Activated CD4-positive, alpha-beta T cell treated with anti-CD3 and anti-CD28 coated beads for 36 hours (primary cell): ENCODE measurements at regions not wholly inside any gene's neighbourhood (a gene's known extent, or its start where the extent isn't known, plus 50 kb on each side); places are given as distances from the start of the nearest gene placed in this dataset.

Source experiments
- ATAC-seq: fragments of 200-7000 bp; cut with Tn5 transposase; one replicate; pipeline ENCODE4 v1.10.0; 2021; ENCODE audit warnings: mild to moderate bottlenecking, moderate library complexity
- CTCF ChIA-PET: fragments of 350-600 bp; sonication (Branson Sonifier 250); formaldehyde crosslinking; loops from one replicate; lab custom pipeline; 2021; ENCODE audit warnings: antibody characterized with exemption; lab: Charles Lee
- POLR2A ChIA-PET: fragments of 350-600 bp; sonication (Branson Sonifier 250); formaldehyde crosslinking; loops from one replicate; lab custom pipeline; 2021; ENCODE audit warnings: antibody characterized with exemption, inconsistent platforms; lab: Charles Lee
- DNase-seq: peaks from one replicate; pipeline ENCODE4 v3.0.0-alpha.2; 2020
- H3K27ac Mint-ChIP-seq: one replicate; pipeline ENCODE4 v1.8.0; 2021; ENCODE audit warnings: mixed read lengths
- H3K27me3 Mint-ChIP-seq: one replicate; pipeline ENCODE4 v1.8.0; 2021; ENCODE audit warnings: mixed read lengths
- H3K36me3 Mint-ChIP-seq: one replicate; pipeline ENCODE4 v1.8.0; 2021; ENCODE audit warnings: low read depth, mixed read lengths
- H3K4me1 Mint-ChIP-seq: one replicate; pipeline ENCODE4 v1.8.0; 2021; ENCODE audit warnings: mixed read lengths
- H3K4me3 Mint-ChIP-seq: one replicate; pipeline ENCODE4 v1.8.0; 2021; ENCODE audit warnings: mild to moderate bottlenecking, moderate library complexity, mixed read lengths
- H3K9me3 Mint-ChIP-seq: one replicate; pipeline ENCODE4 v1.8.0; 2021; ENCODE audit warnings: low read depth, mixed read lengths
- intact Hi-C, 2 experiments: fragments of 100-400 bp; cut with DNase I in 1 of 2; cut with micrococcal nuclease in 1 of 2; formaldehyde crosslinking; loops; one replicate each; pipeline versions ENCODE4 v1.14.2 to v1.15.1; 2022 to 2024; cut with DNase I, micrococcal nuclease

- no peak overlapping the region for H3K27ac Mint-ChIP-seq
- H3K36me3 Mint-ChIP-seq = no peaks in the 10 kb centered on the region
- CTCF ChIA-PET = no interaction called here
- peaks cover 9% of the 10 kb centered on the region for H3K27me3 Mint-ChIP-seq
- no peaks in the 10 kb centered on the region for H3K4me1 Mint-ChIP-seq
- ATAC-seq (no peak), DNase-seq (no peak)
- H3K4me3 Mint-ChIP-seq = no peak overlapping the region
- intact Hi-C loops = no loop called here
- POLR2A ChIA-PET = no interaction called here
- H3K9me3 Mint-ChIP-seq = no peaks in the 10 kb centered on the region
Measured at GRCh38 chr10:111522141-111522540, 445.3 kb downstream of the ADRA2A start.

- Mint-ChIP-seq H3K27ac (no peak overlapping the region), H3K4me3 (no peak overlapping the region), H3K36me3 (no peaks in the 10 kb centered on the region), H3K9me3 (no peaks in the 10 kb centered on the region), H3K27me3 (peaks cover 9% of the 10 kb centered on the region), H3K4me1 (no peaks in the 10 kb centered on the region)
- intact Hi-C loops = no loop called here
- ATAC-seq (no peak), DNase-seq (no peak)
- POLR2A ChIA-PET = interaction anchor here (0.6 kb wide), 1 partner anchor 82 kb away, joined by 6 read pairs; no protein-coding TSS in a partner anchor
- CTCF ChIA-PET = interaction anchor here (0.8 kb wide), 1 partner anchor 39 kb away, joined by 4 read pairs; no protein-coding TSS in a partner anchor
Measured at GRCh38 chr10:111522551-111522950, 445.7 kb downstream of the ADRA2A start.

GRCh38 chr10:111523016-111523415, 446.2 kb downstream of the ADRA2A start:
- POLR2A ChIA-PET = interaction anchor here (0.6 kb wide), 1 partner anchor 81 kb away, joined by 6 read pairs; no protein-coding TSS in a partner anchor
- Mint-ChIP-seq H3K4me3 (no peak overlapping the region), H3K27ac (no peak overlapping the region), H3K4me1 (no peaks in the 10 kb centered on the region), H3K9me3 (no peaks in the 10 kb centered on the region), H3K36me3 (no peaks in the 10 kb centered on the region), H3K27me3 (peaks cover 9% of the 10 kb centered on the region)
- CTCF ChIA-PET = interaction anchor here (0.8 kb wide), 1 partner anchor 40 kb away, joined by 4 read pairs; no protein-coding TSS in a partner anchor
- DNase-seq (no peak), ATAC-seq (no peak)
- intact Hi-C loops = no loop called here

GRCh38 chr10:111524134-111524533, 447.3 kb downstream of the ADRA2A start:
- H3K27me3 Mint-ChIP-seq = peaks cover 4% of the 10 kb centered on the region
- no peaks in the 10 kb centered on the region for H3K4me1 Mint-ChIP-seq
- H3K9me3 Mint-ChIP-seq = no peaks in the 10 kb centered on the region
- no peak overlapping the region for H3K4me3 Mint-ChIP-seq
- no peak for DNase-seq
- POLR2A ChIA-PET = no interaction called here
- no peaks in the 10 kb centered on the region for H3K36me3 Mint-ChIP-seq
- CTCF ChIA-PET = no interaction called here
- no peak overlapping the region for H3K27ac Mint-ChIP-seq
- no peak for ATAC-seq
- intact Hi-C loops = no loop called here

- POLR2A ChIA-PET = no interaction called here
- DNase-seq (no peak), ATAC-seq (no peak)
- Mint-ChIP-seq H3K27ac (no peak overlapping the region), H3K27me3 (peaks cover 4% of the 10 kb centered on the region), H3K9me3 (no peaks in the 10 kb centered on the region), H3K4me3 (no peak overlapping the region), H3K36me3 (no peaks in the 10 kb centered on the region), H3K4me1 (no peaks in the 10 kb centered on the region)
- intact Hi-C loops = no loop called here
- CTCF ChIA-PET = interaction anchor here (0.6 kb wide), 1 partner anchor 838 kb away, joined by 3 read pairs; no protein-coding TSS in a partner anchor
Measured at GRCh38 chr10:111525696-111526095, 448.9 kb downstream of the ADRA2A start.

- Mint-ChIP-seq H3K9me3 (peaks cover 4% of the 10 kb centered on the region), H3K4me3 (no peak overlapping the region), H3K27ac (no peak overlapping the region), H3K27me3 (peaks cover 9% of the 10 kb centered on the region), H3K4me1 (no peaks in the 10 kb centered on the region), H3K36me3 (no peaks in the 10 kb centered on the region)
- DNase-seq = no peak
- POLR2A ChIA-PET = no interaction called here
- CTCF ChIA-PET = interaction anchor here (0.5 kb wide), 1 partner anchor 195 kb away, joined by 3 read pairs; no protein-coding TSS in a partner anchor
- ATAC-seq = no peak
- intact Hi-C loops = no loop called here
Measured at GRCh38 chr10:111531690-111532089, 454.9 kb downstream of the ADRA2A start.

- peaks cover 7% of the 10 kb centered on the region for H3K27me3 Mint-ChIP-seq
- DNase-seq (no peak), ATAC-seq (no peak)
- ChIA-PET CTCF (no interaction called here), POLR2A (no interaction called here)
- H3K36me3 Mint-ChIP-seq = no peaks in the 10 kb centered on the region
- H3K27ac Mint-ChIP-seq = no peak overlapping the region
- peaks cover 4% of the 10 kb centered on the region for H3K9me3 Mint-ChIP-seq
- H3K4me3 Mint-ChIP-seq = no peak overlapping the region
- intact Hi-C loops = no loop called here
- H3K4me1 Mint-ChIP-seq = no peaks in the 10 kb centered on the region
Measured at GRCh38 chr10:111532139-111532538, 455.3 kb downstream of the ADRA2A start.

GRCh38 chr10:111539246-111539645, 462.4 kb downstream of the ADRA2A start:
- Mint-ChIP-seq H3K27me3 (peaks cover 10% of the 10 kb centered on the region), H3K9me3 (no peaks in the 10 kb centered on the region), H3K27ac (no peak overlapping the region), H3K4me1 (no peaks in the 10 kb centered on the region), H3K36me3 (no peaks in the 10 kb centered on the region), H3K4me3 (no peak overlapping the region)
- ATAC-seq (no peak), DNase-seq (no peak)
- ChIA-PET POLR2A (no interaction called here), CTCF (interaction anchor here (0.7 kb wide), 1 partner anchor 757 kb away, joined by 3 read pairs; no protein-coding TSS in a partner anchor)
- intact Hi-C loops = no loop called here

- Mint-ChIP-seq H3K27ac (no peak overlapping the region), H3K4me3 (no peak overlapping the region), H3K4me1 (no peaks in the 10 kb centered on the region), H3K9me3 (no peaks in the 10 kb centered on the region), H3K27me3 (no peaks in the 10 kb centered on the region), H3K36me3 (no peaks in the 10 kb centered on the region)
- intact Hi-C loops = no loop called here
- DNase-seq (no peak), ATAC-seq (no peak)
- ChIA-PET POLR2A (no interaction called here), CTCF (no interaction called here)
Measured at GRCh38 chr10:111543854-111544253, 467.0 kb downstream of the ADRA2A start.

GRCh38 chr10:111545861-111546605, 469.2 kb downstream of the ADRA2A start:
- no peaks in the 10 kb centered on the region for H3K27me3 Mint-ChIP-seq
- no peaks in the 10 kb centered on the region for H3K36me3 Mint-ChIP-seq
- POLR2A ChIA-PET = no interaction called here
- no peaks in the 10 kb centered on the region for H3K4me1 Mint-ChIP-seq
- intact Hi-C loops = no loop called here
- H3K27ac Mint-ChIP-seq = no peak overlapping the region
- DNase-seq (no peak), ATAC-seq (no peak)
- no peaks in the 10 kb centered on the region for H3K9me3 Mint-ChIP-seq
- CTCF ChIA-PET = no interaction called here
- no peak overlapping the region for H3K4me3 Mint-ChIP-seq

GRCh38 chr10:111548084-111548726, 471.4 kb downstream of the ADRA2A start:
- CTCF ChIA-PET = no interaction called here
- no peaks in the 10 kb centered on the region for H3K36me3 Mint-ChIP-seq
- no peak overlapping the region for H3K4me3 Mint-ChIP-seq
- no peak overlapping the region for H3K27ac Mint-ChIP-seq
- intact Hi-C loops = no loop called here
- ATAC-seq (no peak), DNase-seq (no peak)
- H3K9me3 Mint-ChIP-seq = no peaks in the 10 kb centered on the region
- POLR2A ChIA-PET = no interaction called here
- H3K4me1 Mint-ChIP-seq = no peaks in the 10 kb centered on the region
- H3K27me3 Mint-ChIP-seq = no peaks in the 10 kb centered on the region

- ChIA-PET CTCF (no interaction called here), POLR2A (no interaction called here)
- Mint-ChIP-seq H3K36me3 (no peaks in the 10 kb centered on the region), H3K27me3 (no peaks in the 10 kb centered on the region), H3K27ac (no peak overlapping the region), H3K9me3 (no peaks in the 10 kb centered on the region), H3K4me1 (no peaks in the 10 kb centered on the region), H3K4me3 (no peak overlapping the region)
- no peak for ATAC-seq
- no peak for DNase-seq
- intact Hi-C loops = no loop called here
Measured at GRCh38 chr10:111551001-111551400, 474.2 kb downstream of the ADRA2A start.
